Astrocyte (in vitro differentiated cells and primary cell): ENCODE measurements at regions not wholly inside any gene's neighbourhood (a gene's known extent, or its start where the extent isn't known, plus 50 kb on each side); places are given as distances from the start of the nearest gene placed in this dataset.

Source experiments
- DNase-seq: peaks from one replicate; pipeline ENCODE4 v3.0.0-alpha.2; 2010; ENCODE audit warnings: low read depth
- FAIRE-seq: peaks from 2 replicates; lab custom pipeline; 2011; peaks lifted over from hg19 to GRCh38; lab: Jason Lieb, UNC
- H2AFZ ChIP-seq: 2 replicates; pipeline ENCODE4 v1.6.0; 2012; ENCODE audit warnings: low read depth, low read length, inconsistent platforms
- H3K27ac ChIP-seq: 2 replicates; pipeline ENCODE4 v1.5.1; 2011; ENCODE audit warnings: low read depth, low read length, inconsistent platforms
- H3K27me3 ChIP-seq: 2 replicates; pipeline ENCODE4 v1.6.0; 2011; ENCODE audit warnings: low read length, inconsistent platforms; ENCODE audit not compliant: insufficient read depth
- H3K36me3 ChIP-seq: 2 replicates; pipeline ENCODE4 v1.5.1; 2011; ENCODE audit warnings: low read length, inconsistent platforms; ENCODE audit not compliant: insufficient read depth
- H3K4me1 ChIP-seq: 2 replicates; pipeline ENCODE4 v1.5.1; 2011; ENCODE audit warnings: low read length, inconsistent platforms; ENCODE audit not compliant: insufficient read depth
- H3K4me2 ChIP-seq: 2 replicates; pipeline ENCODE4 v1.6.0; 2012; ENCODE audit warnings: low read length, inconsistent platforms
- H3K4me3 ChIP-seq: 2 replicates; pipeline ENCODE4 v1.5.1; 2011; ENCODE audit warnings: low read depth, mild to moderate bottlenecking, low read length, inconsistent platforms; ENCODE audit not compliant: insufficient read depth
- H3K79me2 ChIP-seq: 2 replicates; pipeline ENCODE4 v1.6.0; 2012; ENCODE audit warnings: mild to moderate bottlenecking, low read length, inconsistent platforms; ENCODE audit not compliant: insufficient read depth
- H3K9ac ChIP-seq: 2 replicates; pipeline ENCODE4 v1.6.0; 2012; ENCODE audit warnings: mild to moderate bottlenecking, low read length, inconsistent platforms
- H3K9me3 ChIP-seq: 2 replicates; pipeline ENCODE4 v1.5.1; 2012; ENCODE audit warnings: low read depth, mild to moderate bottlenecking, low read length, inconsistent platforms; ENCODE audit not compliant: insufficient read depth
- H4K20me1 ChIP-seq: 2 replicates; pipeline ENCODE4 v1.6.0; 2012; ENCODE audit warnings: low read length, inconsistent platforms; ENCODE audit not compliant: insufficient read depth
- H3K27ac Mint-ChIP-seq: one replicate; pipeline ENCODE4 v1.8.0; 2021; ENCODE audit warnings: mild to moderate bottlenecking, mixed read lengths; ENCODE audit not compliant: unreplicated experiment
- H3K27me3 Mint-ChIP-seq: one replicate; pipeline ENCODE4 v1.8.0; 2021; ENCODE audit warnings: low read depth, mixed read lengths; ENCODE audit not compliant: unreplicated experiment
- H3K36me3 Mint-ChIP-seq: one replicate; pipeline ENCODE4 v1.8.0; 2021; ENCODE audit warnings: low read depth, mixed read lengths; ENCODE audit not compliant: unreplicated experiment
- H3K4me1 Mint-ChIP-seq: one replicate; pipeline ENCODE4 v1.8.0; 2021; ENCODE audit warnings: low read depth, mixed read lengths; ENCODE audit not compliant: unreplicated experiment
- H3K4me3 Mint-ChIP-seq: one replicate; pipeline ENCODE4 v1.8.0; 2021; ENCODE audit warnings: mild to moderate bottlenecking, moderate library complexity, mixed read lengths; ENCODE audit not compliant: unreplicated experiment
- H3K9me3 Mint-ChIP-seq: one replicate; pipeline ENCODE4 v1.8.0; 2021; ENCODE audit warnings: mild to moderate bottlenecking, mixed read lengths; ENCODE audit not compliant: unreplicated experiment
- CTCF ChIP-seq: IDR thresholded peaks from 2 replicates; pipeline ENCODE4 v1.5.1; 2011; ENCODE audit warnings: low read depth, mild to moderate bottlenecking, inconsistent platforms, low read length, moderate library complexity; ENCODE audit not compliant: insufficient read depth
- EZH2 ChIP-seq: IDR thresholded peaks from 2 replicates; pipeline ENCODE4 v1.6.1; 2012; ENCODE audit warnings: mild to moderate bottlenecking, low read length, inconsistent platforms; ENCODE audit not compliant: insufficient read depth

- Mint-ChIP-seq H3K27ac (no peak overlapping the region), H3K4me1 (peaks cover 9% of the 10 kb centered on the region), H3K9me3 (peaks cover 2% of the 10 kb centered on the region), H3K27me3 (no peaks in the 10 kb centered on the region), H3K36me3 (no peaks in the 10 kb centered on the region), H3K4me3 (no peak overlapping the region)
- DNase-seq (no peak), FAIRE-seq (no peak)
- H2AFZ ChIP-seq = no peak overlapping the region
- no peak overlapping the region for H3K9ac ChIP-seq
- no peaks in the 10 kb centered on the region for H4K20me1 ChIP-seq
- H3K4me2 ChIP-seq = no peak overlapping the region
- H3K4me1 ChIP-seq = no peaks in the 10 kb centered on the region
- H3K27ac ChIP-seq = no peak overlapping the region
- no peaks in the 10 kb centered on the region for H3K9me3 ChIP-seq
- H3K27me3 ChIP-seq = no peaks in the 10 kb centered on the region
- H3K79me2 ChIP-seq = no peaks in the 10 kb centered on the region
- TF ChIP-seq CTCF (no peak), EZH2 (no peak)
- H3K4me3 ChIP-seq = no peak overlapping the region
- H3K36me3 ChIP-seq = no peaks in the 10 kb centered on the region
Measured at GRCh38 chr5:30725073-30725472, 468.4 kb upstream of the CDH6 start.

GRCh38 chr5:30698217-30698616, 495.3 kb upstream of the CDH6 start:
- H3K79me2 ChIP-seq = no peaks in the 10 kb centered on the region
- no peak overlapping the region for H3K9ac ChIP-seq
- H3K27me3 ChIP-seq = no peaks in the 10 kb centered on the region
- no peaks in the 10 kb centered on the region for H3K4me1 ChIP-seq
- no peak overlapping the region for H3K27ac ChIP-seq
- H4K20me1 ChIP-seq = no peaks in the 10 kb centered on the region
- H3K36me3 Mint-ChIP-seq = peaks cover 4% of the 10 kb centered on the region
- no peak overlapping the region for H3K4me3 ChIP-seq
- H3K27me3 Mint-ChIP-seq = no peaks in the 10 kb centered on the region
- H3K4me2 ChIP-seq = no peak overlapping the region
- DNase-seq = no peak
- H3K9me3 ChIP-seq = peaks cover 4% of the 10 kb centered on the region
- no peak overlapping the region for H2AFZ ChIP-seq
- H3K4me3 Mint-ChIP-seq = no peak overlapping the region
- FAIRE-seq = no peak
- H3K27ac Mint-ChIP-seq = no peak overlapping the region
- TF ChIP-seq CTCF (no peak), EZH2 (no peak)
- H3K36me3 ChIP-seq = no peaks in the 10 kb centered on the region
- peaks cover 3% of the 10 kb centered on the region for H3K4me1 Mint-ChIP-seq
- peaks cover 9% of the 10 kb centered on the region for H3K9me3 Mint-ChIP-seq

- Histone ChIP-seq H3K27me3 (no peaks in the 10 kb centered on the region), H3K36me3 (no peaks in the 10 kb centered on the region), H4K20me1 (no peaks in the 10 kb centered on the region), H2AFZ (no peak overlapping the region), H3K9me3 (no peaks in the 10 kb centered on the region), H3K4me3 (no peak overlapping the region), H3K27ac (no peak overlapping the region), H3K4me2 (no peak overlapping the region), H3K9ac (no peak overlapping the region), H3K4me1 (no peaks in the 10 kb centered on the region), H3K79me2 (no peaks in the 10 kb centered on the region)
- Mint-ChIP-seq H3K4me3 (no peak overlapping the region), H3K27me3 (no peaks in the 10 kb centered on the region), H3K36me3 (no peaks in the 10 kb centered on the region), H3K9me3 (no peaks in the 10 kb centered on the region), H3K4me1 (peaks cover 4% of the 10 kb centered on the region), H3K27ac (no peak overlapping the region)
- DNase-seq (no peak), FAIRE-seq (no peak)
- no peak for TF ChIP-seq EZH2
- TF ChIP-seq CTCF = no peak
Measured at GRCh38 chr5:30693326-30693725, 500.2 kb upstream of the CDH6 start.
